ENCODE measurements at regions not wholly inside any gene's neighbourhood (a gene's known extent, or its start where the extent isn't known, plus 50 kb on each side); places are given as distances from the start of the nearest gene placed in this dataset.

GRCh38 chr5:120254385-120254784 is 209.7 kb upstream of the PRR16 start (continued):
- TF ChIP-seq, protein P1, sequence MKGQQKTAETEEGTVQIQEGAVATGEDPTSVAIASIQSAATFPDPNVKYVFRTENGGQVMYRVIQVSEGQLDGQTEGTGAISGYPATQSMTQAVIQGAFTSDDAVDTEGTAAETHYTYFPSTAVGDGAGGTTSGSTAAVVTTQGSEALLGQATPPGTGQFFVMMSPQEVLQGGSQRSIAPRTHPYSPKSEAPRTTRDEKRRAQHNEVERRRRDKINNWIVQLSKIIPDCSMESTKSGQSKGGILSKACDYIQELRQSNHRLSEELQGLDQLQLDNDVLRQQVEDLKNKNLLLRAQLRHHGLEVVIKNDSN (IDR thresholded peaks at IDR 0.05; ENCODE audit: borderline replicate concordance, low read depth): no peak
- TF ChIP-seq TCF12 (IDR thresholded peaks at IDR 0.05): no peak

DNA sequence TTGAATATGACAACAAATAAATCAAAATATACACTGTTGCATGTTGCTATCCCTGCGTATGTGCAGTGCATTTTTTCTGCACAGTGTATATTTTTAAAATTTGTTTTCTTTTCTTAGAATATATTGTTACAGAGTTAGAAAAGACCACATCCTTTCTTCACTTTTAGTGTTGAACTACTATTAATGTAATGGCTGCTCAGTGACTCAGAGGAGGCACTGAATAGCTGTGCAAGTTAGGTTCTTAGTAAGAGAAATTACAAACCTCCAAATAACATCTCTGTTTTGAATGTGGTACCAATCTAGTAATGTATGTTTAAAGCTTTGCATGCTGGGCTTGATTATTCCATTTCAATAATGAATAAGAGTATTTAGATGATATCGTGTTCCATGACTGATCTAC is 208.9 kb upstream of the PRR16 start:
- Histone ChIP-seq H3F3A (replicated peaks; ENCODE audit: insufficient read depth) (no peaks in the 10 kb centered on the region), H3K9ac (no peak overlapping the region), H3K9me2 (no peaks in the 10 kb centered on the region), H4K20me1 (ENCODE audit: insufficient read depth) (no peaks in the 10 kb centered on the region), H3K27me3 (ENCODE audit: insufficient read depth) (no peaks in the 10 kb centered on the region), H3K4me3 (ENCODE audit: low read depth in 2 of 2, low read length in 1 of 2) (no peak overlapping the region), H3K79me2 (ENCODE audit: insufficient read depth) (no peaks in the 10 kb centered on the region), H3K36me3 (replicated peaks in 1 of 2; ENCODE audit: control insufficient read depth in 1 of 2, insufficient read depth in 2 of 2, low read length in 1 of 2) (no peaks in the 10 kb centered on the region), H3K27ac (ENCODE audit: low read depth in 2 of 2, low read length in 1 of 2) (no peak overlapping the region; a peak in 1 of 4 replicates), H2AFZ (ENCODE audit: low read depth) (no peak overlapping the region), H3K9me3 (no peaks in the 10 kb centered on the region), H3K4me1 (ENCODE audit: control insufficient read depth in 1 of 2, insufficient read depth in 2 of 2, low read depth in 1 of 2, low read length in 1 of 2) (peaks cover 0 to 13% of the 10 kb centered on the region in 2 experiments; a peak in 2 of 4 replicates), H3K4me2 (no peak overlapping the region)
- ChIA-PET CTCF (no interaction called here), POLR2A (no interaction called here)
- WGBS (ENCODE audit: low lambda C conversion rate): 57% methylated on average over 2 of the region's 2 CpGs
- TF ChIP-seq GABPA (IDR thresholded peaks at IDR 0.05; ENCODE audit: low read depth) (no peak), EP300 (IDR thresholded peaks at IDR 0.05; ENCODE audit: borderline replicate concordance in 1 of 2, low read depth in 1 of 2, low read length in 1 of 2) (no peak), SIN3A (IDR thresholded peaks at IDR 0.05; ENCODE audit: borderline replicate concordance, low read depth, low read length) (no peak), SMC3 (IDR thresholded peaks at IDR 0.05; ENCODE audit: low read depth, low read length) (no peak), EZH2phosphoT487 (IDR thresholded peaks at IDR 0.05; ENCODE audit: borderline replicate concordance, low read depth) (no peak), CHD2 (IDR thresholded peaks at IDR 0.05; ENCODE audit: low read length, partially characterized antibody) (no peak), MXI1 (IDR thresholded peaks at IDR 0.05; ENCODE audit: low read depth, low read length) (no peak), FOSL2 (IDR thresholded peaks at IDR 0.05; ENCODE audit: borderline replicate concordance, low read depth) (no peak), TAF1 (IDR thresholded peaks at IDR 0.05; ENCODE audit: borderline replicate concordance, low read depth, low read length) (no peak), NFIC (IDR thresholded peaks at IDR 0.05; ENCODE audit: borderline replicate concordance) (no peak), MEF2A (IDR thresholded peaks at IDR 0.05; ENCODE audit: borderline replicate concordance, low read depth) (no peak), RAD21 (IDR thresholded peaks at IDR 0.05; ENCODE audit: low read length) (no peak), ELF1 (IDR thresholded peaks at IDR 0.05) (no peak), NRF1 (IDR thresholded peaks at IDR 0.05; ENCODE audit: low read depth, low read length) (no peak), PBX3 (IDR thresholded peaks at IDR 0.05) (no peak)
- TF ChIP-seq, protein P1 (IDR thresholded peaks at IDR 0.05; ENCODE audit: borderline replicate concordance, low read depth): no peak
- TF ChIP-seq, protein P2, sequence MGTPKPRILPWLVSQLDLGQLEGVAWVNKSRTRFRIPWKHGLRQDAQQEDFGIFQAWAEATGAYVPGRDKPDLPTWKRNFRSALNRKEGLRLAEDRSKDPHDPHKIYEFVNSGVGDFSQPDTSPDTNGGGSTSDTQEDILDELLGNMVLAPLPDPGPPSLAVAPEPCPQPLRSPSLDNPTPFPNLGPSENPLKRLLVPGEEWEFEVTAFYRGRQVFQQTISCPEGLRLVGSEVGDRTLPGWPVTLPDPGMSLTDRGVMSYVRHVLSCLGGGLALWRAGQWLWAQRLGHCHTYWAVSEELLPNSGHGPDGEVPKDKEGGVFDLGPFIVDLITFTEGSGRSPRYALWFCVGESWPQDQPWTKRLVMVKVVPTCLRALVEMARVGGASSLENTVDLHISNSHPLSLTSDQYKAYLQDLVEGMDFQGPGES (IDR thresholded peaks at IDR 0.05; ENCODE audit: low read depth, low read length): no peak
- no peak for DNase-seq
